HG03159 (cell line): ENCODE measurements at regions not wholly inside any gene's neighbourhood (a gene's known extent, or its start where the extent isn't known, plus 50 kb on each side); places are given as distances from the start of the nearest gene placed in this dataset.

Experiments used
- ATAC-seq: cut with Tn5 transposase; IDR thresholded peaks from one replicate; pipeline ENCODE4 v1.9.1; 2021; ENCODE audit warnings: mild to moderate bottlenecking, moderate library complexity; ENCODE audit not compliant: unreplicated experiment

DNA sequence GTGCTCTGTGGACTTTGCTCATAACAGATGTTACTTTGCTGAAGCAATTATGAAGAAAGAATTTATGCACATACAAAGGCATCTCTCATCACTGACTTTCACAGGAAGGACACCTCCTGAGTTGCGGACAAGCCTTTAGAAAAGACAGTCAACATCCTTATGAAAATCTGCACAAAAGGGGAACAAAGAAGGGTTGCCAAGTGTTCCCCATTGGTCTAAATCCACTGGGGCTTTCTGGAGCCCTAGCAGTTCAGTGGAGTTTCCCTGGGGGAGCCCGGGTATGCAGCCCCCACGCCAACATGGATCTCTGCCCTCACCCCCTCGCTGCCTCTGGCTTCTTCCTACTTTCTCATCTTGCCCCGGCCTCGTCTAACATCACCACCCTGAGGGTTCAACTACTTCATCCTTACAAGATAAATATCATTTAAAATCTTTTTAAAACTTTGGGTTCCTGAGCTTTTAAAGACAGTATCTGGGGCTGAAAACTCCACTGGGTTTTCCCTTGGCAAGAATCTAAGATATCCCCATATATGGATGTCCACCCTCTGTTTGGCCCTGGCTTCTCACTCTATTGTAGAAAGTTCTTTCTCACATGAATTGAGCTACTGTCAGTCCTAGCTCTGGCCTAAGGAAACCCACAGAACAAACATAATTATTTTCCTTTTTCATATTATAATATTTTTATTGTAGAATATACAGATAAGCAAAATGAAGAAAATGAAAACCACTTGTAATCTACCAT is 207.9 kb upstream of the RGMA start:
- ATAC-seq, result no peak

DNA sequence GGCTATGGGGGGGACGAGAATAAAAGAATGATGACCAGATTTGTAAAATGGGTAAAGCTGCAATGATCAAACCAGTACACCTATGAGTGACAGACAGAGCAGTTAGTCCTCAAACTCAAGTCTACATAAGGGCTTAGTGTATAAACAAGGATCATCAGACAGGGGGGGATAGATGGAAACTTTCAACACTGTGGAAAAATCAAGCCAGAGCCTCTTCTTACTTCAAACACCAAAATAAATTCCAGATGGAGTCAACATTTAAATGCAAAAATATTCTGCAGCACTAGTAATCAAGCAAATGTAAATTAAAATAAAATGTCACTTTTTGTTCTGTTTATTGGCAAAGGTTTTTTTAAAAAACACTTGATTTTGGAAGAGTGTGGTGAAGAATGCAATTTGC is 205.9 kb upstream of the RGMA start:
- ATAC-seq, result no peak

DNA sequence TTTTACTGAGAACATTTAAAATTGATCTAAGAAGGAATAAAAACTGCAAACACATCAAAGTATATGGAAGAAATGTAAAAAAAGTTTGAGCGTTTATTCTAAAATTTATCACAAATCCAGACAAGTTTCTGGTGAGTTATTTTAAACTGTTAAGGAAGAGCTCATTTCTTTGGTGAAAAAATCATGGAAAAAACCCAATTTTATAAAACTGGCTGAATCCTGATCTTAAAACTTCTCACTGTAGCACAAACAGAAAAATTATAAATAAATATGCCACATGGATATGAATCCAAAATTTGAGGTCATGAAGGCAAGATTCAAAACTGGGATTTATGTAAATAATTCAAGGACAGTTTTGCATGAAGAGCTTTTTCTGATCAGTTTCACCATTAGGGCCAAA is 205.1 kb upstream of the RGMA start:
- no peak for ATAC-seq

DNA sequence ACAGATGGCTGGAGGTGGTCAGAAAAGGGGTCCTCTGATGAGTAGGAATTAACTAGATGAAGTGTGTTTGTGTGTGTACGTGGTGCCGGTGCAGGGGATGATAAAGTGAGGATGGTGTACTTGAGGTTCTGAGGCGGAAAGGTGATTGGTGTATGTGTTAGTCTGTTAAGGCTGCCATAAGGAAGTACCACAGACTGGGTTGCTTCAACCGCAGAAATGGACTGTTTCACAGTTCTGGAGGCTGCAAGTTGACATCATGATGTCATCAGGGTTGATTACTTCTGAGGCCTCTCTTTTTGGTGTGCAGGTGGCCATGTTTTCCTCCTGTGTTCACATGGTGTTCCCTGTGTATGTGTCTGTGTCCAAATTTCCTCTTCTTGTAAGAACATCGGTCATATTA is 202.4 kb upstream of the RGMA start:
- no peak for ATAC-seq

DNA sequence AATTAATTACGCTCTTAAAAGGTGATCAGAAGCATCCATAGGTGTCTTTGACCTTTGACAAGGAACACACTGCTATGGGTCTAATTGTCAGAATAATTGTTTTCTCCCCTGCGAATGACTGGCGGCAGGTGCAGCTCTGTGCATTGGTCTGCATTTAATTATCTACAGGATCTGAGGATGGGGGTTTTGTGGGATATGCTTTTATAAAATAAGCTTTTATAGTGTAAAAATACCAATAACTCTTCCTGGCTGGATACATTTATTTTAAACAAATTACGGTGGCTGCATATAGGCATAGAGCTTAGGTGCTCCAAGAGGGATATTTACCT is 201.6 kb upstream of the RGMA start:
- no peak for ATAC-seq

DNA sequence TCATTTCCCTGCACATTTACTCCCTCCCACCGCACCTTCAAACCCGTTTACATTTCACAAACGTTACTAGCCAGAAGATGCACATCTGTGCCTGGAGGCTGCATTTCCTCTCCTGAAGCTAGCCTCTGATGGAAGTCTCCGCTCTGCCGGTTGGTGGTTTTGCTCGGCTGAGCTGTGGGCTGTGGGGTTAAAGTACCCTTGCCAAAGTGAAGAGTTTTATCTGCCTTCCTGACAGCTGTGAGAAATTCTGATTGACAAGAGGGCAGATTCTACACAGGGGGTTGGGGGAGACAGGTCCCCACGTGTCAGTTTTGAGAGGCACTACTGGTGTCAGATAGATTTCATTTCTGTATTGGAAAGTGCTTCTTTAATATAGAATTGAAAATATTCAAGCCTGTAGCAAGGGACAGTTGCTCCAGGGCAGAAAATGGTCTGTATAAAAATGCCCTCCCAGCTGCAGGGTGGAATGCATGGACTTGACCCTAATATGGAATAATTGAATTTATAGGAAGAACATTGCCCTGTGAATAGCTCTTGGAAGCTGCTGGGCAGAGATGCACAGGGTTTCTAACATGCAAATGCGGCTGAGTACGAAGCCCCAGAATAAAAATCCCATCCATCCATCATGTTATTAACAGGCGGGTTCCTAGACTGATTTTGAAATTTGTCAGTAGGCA is 201.1 kb upstream of the RGMA start:
- no peak for ATAC-seq

DNA sequence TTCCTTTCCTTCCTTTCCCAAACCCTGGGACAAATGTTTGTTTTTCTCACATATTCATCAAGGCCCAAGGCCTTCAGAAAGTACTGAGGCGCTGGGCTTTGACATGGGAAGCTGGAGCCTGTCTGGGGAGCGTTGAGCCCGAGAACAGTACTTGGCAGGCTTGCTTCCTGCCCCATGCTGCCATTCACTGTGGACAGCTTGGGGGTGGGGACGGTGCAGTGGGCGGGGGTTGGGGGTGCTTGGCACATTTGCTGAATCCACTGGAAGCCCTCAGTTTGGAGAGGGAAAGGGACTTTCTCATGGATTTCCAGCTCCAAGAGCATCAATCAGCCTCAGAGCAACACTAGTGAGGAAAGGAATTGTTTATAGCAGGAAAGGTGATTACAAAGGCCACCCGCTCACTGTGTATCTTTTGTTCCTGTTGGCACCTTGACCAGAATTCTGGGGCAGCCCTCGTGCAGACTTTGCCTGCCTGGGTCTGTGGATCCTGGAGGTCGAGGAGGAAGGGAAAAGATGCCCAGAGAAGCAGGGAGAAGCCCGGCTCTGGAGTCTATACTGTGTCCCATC is 199.8 kb upstream of the RGMA start:
- no peak for ATAC-seq

DNA sequence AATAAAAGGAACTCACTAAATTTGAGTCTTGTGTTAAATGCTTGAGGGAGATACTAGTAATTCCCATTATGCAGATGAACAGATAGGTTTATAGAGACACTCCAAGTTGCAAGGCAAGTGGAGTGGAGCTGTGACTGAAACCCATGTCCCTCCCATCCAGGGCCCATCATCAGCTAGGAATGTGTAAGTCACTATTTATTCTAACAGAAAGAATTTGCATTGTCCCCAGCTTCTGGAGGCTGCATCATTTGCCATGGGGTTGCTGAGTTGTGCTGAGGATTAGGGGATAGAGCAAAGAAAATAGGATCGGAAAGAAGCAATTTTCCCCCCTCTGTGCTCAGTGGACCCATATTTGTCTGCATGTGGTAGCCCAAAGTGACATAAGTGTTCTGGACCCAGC is 197.4 kb upstream of the RGMA start:
- no peak for ATAC-seq

DNA sequence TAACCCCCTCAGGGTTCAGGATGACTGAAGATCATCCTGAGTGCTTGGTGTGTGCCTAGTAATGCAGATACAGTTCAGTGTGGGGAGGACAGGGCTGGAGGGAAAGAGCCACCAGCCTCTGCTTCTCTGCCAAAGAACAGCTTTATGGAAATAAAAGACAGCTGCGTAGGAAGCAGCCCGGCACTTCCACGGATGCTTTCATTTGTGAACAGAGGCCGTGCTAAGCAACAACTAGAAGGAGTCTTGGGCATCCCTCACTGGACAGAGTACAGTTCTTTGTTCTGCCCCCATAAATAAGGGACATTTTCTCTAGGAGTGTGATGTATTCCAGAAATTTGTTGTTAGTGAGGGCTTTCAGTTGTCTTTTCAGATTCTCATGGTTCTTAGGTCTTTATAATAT is 194.8 kb upstream of the RGMA start:
- ATAC-seq, result no peak

DNA sequence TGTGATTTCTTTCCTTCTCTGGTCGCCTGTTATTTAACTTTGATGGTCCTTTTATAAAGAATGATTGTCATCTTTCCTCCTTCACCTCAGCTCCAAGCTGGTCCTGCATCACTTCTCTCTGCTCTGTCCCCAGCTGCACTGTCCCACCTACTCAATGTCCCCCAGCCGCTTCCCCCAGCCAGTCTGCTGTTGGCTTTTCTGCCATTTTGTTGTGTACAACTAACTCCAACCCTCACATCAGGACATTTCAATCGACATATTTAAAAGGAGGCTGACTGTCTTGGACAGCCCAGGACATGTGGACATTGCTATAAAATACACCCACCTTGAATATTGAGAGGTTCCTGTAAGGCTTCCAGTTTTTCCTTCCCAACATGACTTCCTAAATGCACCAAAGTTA is 193.8 kb upstream of the RGMA start:
- no peak for ATAC-seq

DNA sequence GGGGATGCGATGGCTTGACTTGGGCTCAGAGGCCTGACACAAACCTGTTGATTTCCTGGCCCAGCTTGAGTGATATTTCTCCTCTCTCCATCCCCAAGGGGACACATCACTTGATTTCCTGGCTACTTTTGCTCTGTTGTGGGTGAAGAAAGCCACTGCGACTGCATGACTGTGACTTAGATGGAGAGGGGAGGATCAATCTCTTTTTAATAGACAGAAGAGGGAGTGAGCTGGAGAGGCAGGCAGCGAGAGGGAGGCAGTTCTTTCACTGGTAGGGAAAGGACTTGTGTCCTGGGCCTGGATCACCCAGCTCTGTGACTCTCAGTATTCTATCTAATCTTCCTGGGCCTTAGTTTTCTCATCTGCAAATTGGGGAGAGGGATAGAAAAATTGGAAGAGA is 189.8 kb upstream of the RGMA start:
- no peak for ATAC-seq

DNA sequence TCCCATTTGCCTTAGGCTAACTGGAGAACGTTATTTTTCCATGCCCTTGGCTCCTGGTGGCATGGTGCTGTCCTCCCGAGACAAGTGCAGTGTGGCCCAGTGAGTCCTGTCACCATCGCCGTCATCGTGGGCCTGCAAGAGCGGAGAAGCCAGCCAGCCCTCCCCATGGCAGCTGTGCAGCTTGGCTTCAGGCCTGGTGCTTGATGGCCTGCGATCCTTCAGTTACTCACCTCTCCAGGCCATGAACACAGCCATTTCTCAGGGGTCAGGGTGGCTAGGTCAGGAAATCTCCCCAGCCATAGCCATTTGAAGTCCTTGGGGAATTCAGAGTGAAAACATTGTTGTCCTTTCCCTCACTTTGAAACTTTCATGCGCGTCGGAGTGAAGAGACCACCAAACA is 189.0 kb upstream of the RGMA start:
- ATAC-seq, result no peak

DNA sequence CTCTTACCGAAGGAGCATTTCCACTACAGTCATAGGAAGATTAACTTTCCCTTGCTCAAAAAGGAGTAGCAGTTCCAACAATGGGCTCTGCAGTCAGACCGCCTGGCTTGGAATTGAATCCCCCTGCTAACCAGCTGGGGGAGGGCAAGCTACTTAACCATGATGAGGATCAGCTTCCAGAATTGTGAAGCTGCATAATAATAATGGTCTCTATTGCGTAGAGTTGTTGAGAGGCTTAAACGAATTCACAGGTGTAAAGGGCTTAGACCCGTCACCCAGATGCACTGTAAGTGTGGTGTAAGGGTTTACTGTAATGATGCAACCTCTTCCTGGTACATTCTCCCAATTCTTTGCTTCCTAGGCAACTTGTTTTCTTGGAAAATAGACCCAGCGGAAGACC is 185.2 kb upstream of the RGMA start:
- no peak for ATAC-seq

DNA sequence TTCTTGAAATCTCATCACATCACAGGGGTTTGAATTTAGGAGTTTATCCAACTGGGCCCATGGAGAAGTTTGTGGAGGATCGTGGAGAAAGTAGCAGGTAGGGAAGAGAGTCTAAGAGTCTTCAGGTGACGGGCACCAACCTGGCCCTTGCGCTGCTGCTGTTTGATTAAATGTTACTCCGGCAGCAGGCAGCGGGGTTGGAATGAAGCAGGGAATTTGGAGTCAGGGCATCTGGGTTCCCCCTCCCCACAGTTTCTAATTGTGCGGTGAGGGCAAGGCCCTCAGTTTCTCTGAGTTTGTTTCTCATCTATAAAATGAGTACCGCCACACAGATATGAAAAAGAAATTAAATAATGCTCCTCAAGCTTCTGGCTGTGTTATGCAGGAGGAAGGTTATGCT is 182.9 kb upstream of the RGMA start:
- ATAC-seq, result no peak

DNA sequence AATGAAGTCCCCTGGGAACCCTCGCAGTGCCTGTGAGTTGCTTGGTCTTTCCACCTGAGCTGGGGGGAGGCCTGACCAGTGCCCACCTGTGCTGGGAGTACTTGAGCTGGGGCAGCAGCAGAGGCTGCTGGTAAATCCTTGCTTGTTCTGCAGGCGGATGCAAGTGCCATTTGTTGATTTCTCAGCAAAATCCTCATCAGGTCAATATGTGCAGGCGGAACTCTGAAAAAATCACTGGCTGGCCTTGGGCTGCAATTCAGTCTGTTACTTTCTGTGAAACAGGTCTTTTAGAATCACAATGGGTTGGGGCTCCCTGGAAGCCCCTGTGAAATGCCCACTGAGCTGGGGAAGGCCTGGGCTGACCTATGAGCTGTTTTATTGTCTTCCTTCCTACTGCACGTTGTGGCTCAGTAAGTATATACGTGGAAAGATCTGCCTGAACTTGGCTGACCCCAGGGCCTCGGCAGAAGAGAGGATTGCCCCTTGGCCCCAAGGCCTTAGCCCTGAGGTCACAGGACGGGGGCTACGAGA is 182.0 kb upstream of the RGMA start:
- ATAC-seq, result no peak

DNA sequence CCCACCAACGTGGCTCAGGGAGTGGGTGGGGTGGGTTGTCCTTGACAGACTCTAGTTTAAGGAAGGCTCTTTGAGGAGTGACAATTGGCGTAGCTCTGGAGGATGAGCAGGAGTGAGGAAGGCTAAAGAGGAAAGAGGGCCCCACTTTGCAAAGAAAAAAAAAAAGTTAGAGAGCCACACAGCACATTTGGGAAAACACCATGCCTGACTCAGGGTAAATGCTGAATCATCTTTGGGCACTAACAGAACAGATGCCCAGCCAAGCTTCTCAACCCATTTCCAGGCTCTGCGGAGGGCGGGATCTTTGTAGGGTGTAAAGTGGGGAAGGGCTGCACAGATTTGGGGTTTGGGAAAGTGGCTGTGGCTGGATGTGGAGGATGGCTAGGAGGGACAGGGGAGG is 179.1 kb upstream of the RGMA start:
- no peak for ATAC-seq

DNA sequence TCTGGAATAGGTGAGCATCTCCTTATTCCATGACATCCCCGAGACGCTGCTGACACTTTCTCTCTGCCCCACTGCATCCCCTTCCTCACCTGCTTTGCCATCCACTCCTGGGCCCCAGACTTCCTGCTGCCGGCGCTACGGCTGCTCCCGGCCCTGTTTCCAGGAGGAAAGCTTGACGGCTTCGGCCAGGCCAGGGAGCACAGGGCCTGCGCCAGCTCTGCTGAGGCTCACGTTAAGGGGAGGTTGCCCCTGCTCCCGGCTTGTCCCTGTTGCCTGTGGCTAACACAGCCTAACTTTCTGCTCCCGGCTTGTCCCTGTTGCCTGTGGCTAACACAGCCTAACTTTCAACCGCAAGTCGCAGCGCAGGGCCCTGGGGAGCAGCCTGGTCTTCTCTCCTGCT is 177.3 kb upstream of the RGMA start:
- ATAC-seq, result no peak

DNA sequence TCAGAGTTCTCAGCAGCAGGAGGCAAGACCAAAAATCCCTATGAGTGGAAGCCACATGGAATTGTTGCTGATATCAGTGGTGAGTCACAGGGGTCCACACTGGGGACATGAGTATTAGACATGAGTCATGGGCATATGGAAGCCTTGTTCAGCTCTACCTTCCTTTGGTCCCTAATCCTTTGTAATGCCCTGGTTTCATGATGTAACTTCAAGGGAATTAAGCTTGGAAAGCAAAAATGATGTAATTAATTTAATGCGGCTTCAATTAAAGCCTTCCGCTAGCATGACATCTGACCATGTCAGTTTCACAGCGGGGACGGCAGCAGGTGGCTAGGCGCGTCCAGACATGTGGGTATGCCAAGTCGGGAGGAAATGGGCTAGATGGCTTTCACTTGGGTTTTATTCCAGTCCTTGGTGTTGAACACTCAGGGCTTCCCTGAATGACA is 176.1 kb upstream of the RGMA start:
- ATAC-seq, result no peak

DNA sequence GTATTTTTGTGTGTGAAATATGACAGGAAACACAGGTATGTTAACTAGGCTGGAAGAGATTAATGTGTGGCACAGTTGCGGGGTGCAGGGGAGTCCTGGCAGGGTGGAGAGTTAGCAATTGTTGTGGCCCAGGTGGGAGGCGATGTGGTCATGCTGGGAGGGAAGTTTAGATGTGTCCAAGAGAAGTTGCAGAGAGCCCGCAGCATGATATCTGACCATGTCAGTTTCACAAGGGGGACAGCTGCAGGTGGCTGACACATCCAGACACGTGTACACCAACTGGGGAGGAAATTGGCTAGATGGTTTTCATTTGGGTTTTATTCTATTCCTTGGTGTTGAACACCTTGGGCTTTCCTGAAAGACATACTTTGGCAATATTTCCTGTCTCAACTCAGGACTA is 172.8 kb upstream of the RGMA start:
- no peak for ATAC-seq

DNA sequence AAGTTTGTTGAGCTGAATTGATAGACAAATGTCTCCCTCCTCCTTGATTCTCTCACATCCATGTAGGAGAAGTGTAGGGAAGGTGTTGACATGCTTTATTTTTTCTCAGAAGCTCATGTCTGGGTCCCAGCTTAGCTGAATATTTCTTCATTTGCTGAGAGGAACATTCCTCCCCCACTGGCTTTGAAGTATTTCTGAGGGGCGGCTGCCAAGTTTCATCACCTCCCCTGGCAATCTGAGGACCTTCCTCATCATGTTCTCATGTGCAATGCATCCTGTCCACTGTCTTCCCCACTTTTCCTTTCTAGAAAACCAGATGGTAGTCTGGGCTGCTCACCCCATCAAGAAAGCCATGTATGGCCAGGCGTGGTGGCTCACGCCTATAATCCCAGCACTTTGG is 168.9 kb upstream of the RGMA start:
- no peak for ATAC-seq

DNA sequence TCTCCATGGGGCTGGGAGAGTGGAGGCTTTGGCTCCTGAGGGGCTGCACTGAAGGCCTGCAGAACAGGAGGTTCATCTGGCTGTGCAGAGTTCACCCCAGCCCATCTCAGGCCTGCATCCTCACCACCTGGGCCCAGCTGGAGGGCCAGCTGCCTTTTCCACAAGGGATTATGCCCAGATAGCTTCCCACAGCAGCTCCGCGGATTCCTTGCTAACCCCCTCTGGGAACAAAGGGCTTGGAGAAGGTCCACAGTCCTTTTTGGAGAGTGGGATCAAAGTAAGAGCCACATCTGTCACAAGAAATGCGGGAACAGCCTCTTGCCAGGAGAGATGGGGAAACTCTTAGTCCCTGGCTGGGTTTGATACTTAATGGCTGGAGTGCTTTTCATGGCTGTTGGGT is 164.7 kb upstream of the RGMA start:
- no peak for ATAC-seq

DNA sequence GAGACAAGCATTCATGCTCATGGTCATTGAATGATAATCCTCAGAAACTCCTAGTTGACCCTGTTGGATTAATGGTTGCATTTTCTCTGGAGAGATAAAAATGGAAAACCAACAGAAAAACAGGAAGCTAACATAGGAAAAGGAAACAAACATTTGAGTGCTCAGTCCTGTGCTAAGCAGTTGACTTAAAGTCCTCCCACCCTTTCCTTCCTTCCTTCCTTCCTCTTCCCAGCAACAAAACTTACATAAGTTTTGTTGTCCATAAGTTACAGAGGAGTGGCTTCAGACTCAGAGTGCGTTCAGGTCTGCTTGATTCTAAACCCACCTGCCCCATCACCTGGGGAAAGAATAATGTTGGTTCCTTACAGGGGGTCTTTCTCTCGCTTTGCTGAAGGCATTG is 163.8 kb upstream of the RGMA start:
- ATAC-seq, result no peak
